ENCODE measurements at regions not wholly inside any gene's neighbourhood (a gene's known extent, or its start where the extent isn't known, plus 50 kb on each side); places are given as distances from the start of the nearest gene placed in this dataset.

GRCh38 chr18:56481751-56482150 is 156.6 kb downstream of the TXNL1 start:
- no peak overlapping the region for H3K4me3 Mint-ChIP-seq
- H3K4me1 Mint-ChIP-seq: no peaks in the 10 kb centered on the region
- 88% methylated on average over 1 of the region's 1 CpG for WGBS (ENCODE audit: insufficient coverage)
- H3K27ac Mint-ChIP-seq: no peak overlapping the region
- no peak for DNase-seq
- no peaks in the 10 kb centered on the region for H3K36me3 Mint-ChIP-seq
- ATAC-seq: no peak
- no peak for TF ChIP-seq CTCF (IDR thresholded peaks at IDR 0.05)
- H3K9me3 ChIP-seq (ENCODE audit: control insufficient read depth, insufficient read depth, low read length): no peaks in the 10 kb centered on the region
- H3K36me3 ChIP-seq (ENCODE audit: control insufficient read depth, insufficient read depth, low read length): no peaks in the 10 kb centered on the region
- no peaks in the 10 kb centered on the region for H3K27me3 Mint-ChIP-seq (ENCODE audit: low read depth in 2 of 2)
- no peak overlapping the region for H3K4me3 ChIP-seq (ENCODE audit: low read length)
- H3K27me3 ChIP-seq (ENCODE audit: control insufficient read depth, insufficient read depth, low read length): no peaks in the 10 kb centered on the region
- peaks cover 0 to 5% of the 10 kb centered on the region in 2 donors for H3K9me3 Mint-ChIP-seq
- no peak overlapping the region for H3K27ac ChIP-seq (ENCODE audit: low read length)
- no peaks in the 10 kb centered on the region for H3K4me1 ChIP-seq (ENCODE audit: control insufficient read depth, insufficient read depth, low read length)
- intact Hi-C loops (cut with micrococcal nuclease): no loop called here

GRCh38 chr18:56479841-56480240 is 158.6 kb downstream of the TXNL1 start:
- Mint-ChIP-seq H3K9me3 (peaks cover 0 to 5% of the 10 kb centered on the region in 2 donors), H3K4me3 (no peak overlapping the region), H3K36me3 (no peaks in the 10 kb centered on the region), H3K4me1 (no peaks in the 10 kb centered on the region), H3K27me3 (ENCODE audit: low read depth in 2 of 2) (no peaks in the 10 kb centered on the region), H3K27ac (no peak overlapping the region)
- Histone ChIP-seq H3K9me3 (ENCODE audit: control insufficient read depth, insufficient read depth, low read length) (no peaks in the 10 kb centered on the region), H3K4me1 (ENCODE audit: control insufficient read depth, insufficient read depth, low read length) (no peaks in the 10 kb centered on the region), H3K36me3 (ENCODE audit: control insufficient read depth, insufficient read depth, low read length) (no peaks in the 10 kb centered on the region), H3K27ac (ENCODE audit: low read length) (no peak overlapping the region), H3K4me3 (ENCODE audit: low read length) (no peak overlapping the region), H3K27me3 (ENCODE audit: control insufficient read depth, insufficient read depth, low read length) (no peaks in the 10 kb centered on the region)
- WGBS (ENCODE audit: insufficient coverage): 75% methylated on average over 3 of the region's 3 CpGs
- DNase-seq: no peak
- intact Hi-C loops (cut with micrococcal nuclease): no loop called here
- no peak for ATAC-seq
- no peak for TF ChIP-seq CTCF (IDR thresholded peaks at IDR 0.05)

GRCh38 chr18:56475250-56475649 is 163.1 kb downstream of the TXNL1 start:
- no peaks in the 10 kb centered on the region for H3K27me3 ChIP-seq (ENCODE audit: control insufficient read depth, insufficient read depth, low read length)
- no peak overlapping the region for H3K27ac Mint-ChIP-seq
- H3K27ac ChIP-seq (ENCODE audit: low read length): no peak overlapping the region
- H3K4me3 ChIP-seq (ENCODE audit: low read length): no peak overlapping the region
- no peaks in the 10 kb centered on the region for H3K9me3 ChIP-seq (ENCODE audit: control insufficient read depth, insufficient read depth, low read length)
- no peak for DNase-seq
- 93% methylated on average over 2 of the region's 2 CpGs for WGBS (ENCODE audit: insufficient coverage)
- no peak for TF ChIP-seq CTCF (IDR thresholded peaks at IDR 0.05)
- H3K4me1 Mint-ChIP-seq: no peaks in the 10 kb centered on the region
- intact Hi-C loops (cut with micrococcal nuclease): no loop called here
- H3K36me3 ChIP-seq (ENCODE audit: control insufficient read depth, insufficient read depth, low read length): no peaks in the 10 kb centered on the region
- no peaks in the 10 kb centered on the region for H3K36me3 Mint-ChIP-seq
- no peaks in the 10 kb centered on the region for H3K4me1 ChIP-seq (ENCODE audit: control insufficient read depth, insufficient read depth, low read length)
- ATAC-seq: no peak
- no peaks in the 10 kb centered on the region for H3K27me3 Mint-ChIP-seq (ENCODE audit: low read depth in 2 of 2)
- peaks cover 3 to 5% of the 10 kb centered on the region in 2 donors for H3K9me3 Mint-ChIP-seq
- H3K4me3 Mint-ChIP-seq: no peak overlapping the region

GRCh38 chr18:56473400-56474024 is 164.9 kb downstream of the TXNL1 start:
- DNase-seq: no peak
- H3K27ac Mint-ChIP-seq: no peak overlapping the region
- no peaks in the 10 kb centered on the region for H3K27me3 Mint-ChIP-seq (ENCODE audit: low read depth in 2 of 2)
- H3K4me1 ChIP-seq (ENCODE audit: control insufficient read depth, insufficient read depth, low read length): no peaks in the 10 kb centered on the region
- no peak overlapping the region for H3K4me3 ChIP-seq (ENCODE audit: low read length)
- no peak for ATAC-seq
- no peaks in the 10 kb centered on the region for H3K27me3 ChIP-seq (ENCODE audit: control insufficient read depth, insufficient read depth, low read length)
- TF ChIP-seq CTCF (IDR thresholded peaks at IDR 0.05): no peak
- WGBS (ENCODE audit: insufficient coverage): 86% methylated on average over 8 of the region's 8 CpGs
- H3K4me1 Mint-ChIP-seq: no peaks in the 10 kb centered on the region
- no peaks in the 10 kb centered on the region for H3K9me3 ChIP-seq (ENCODE audit: control insufficient read depth, insufficient read depth, low read length)
- no peaks in the 10 kb centered on the region for H3K36me3 ChIP-seq (ENCODE audit: control insufficient read depth, insufficient read depth, low read length)
- H3K9me3 Mint-ChIP-seq: peaks cover 3 to 5% of the 10 kb centered on the region in 2 donors
- no peak overlapping the region for H3K27ac ChIP-seq (ENCODE audit: low read length)
- intact Hi-C loops (cut with micrococcal nuclease): no loop called here
- H3K36me3 Mint-ChIP-seq: no peaks in the 10 kb centered on the region
- no peak overlapping the region for H3K4me3 Mint-ChIP-seq
